HG03432 (cell line): ENCODE measurements at regions not wholly inside any gene's neighbourhood (a gene's known extent, or its start where the extent isn't known, plus 50 kb on each side); places are given as distances from the start of the nearest gene placed in this dataset.
"Not testable (repeated sequence)": the region's sequence is repeated elsewhere in the genome, so short reads cannot be mapped to it uniquely, and the experiment has no call there.

Source experiments
- ATAC-seq: cut with Tn5 transposase; IDR thresholded peaks from one replicate; pipeline ENCODE4 v1.9.1; 2021; ENCODE audit warnings: mild to moderate bottlenecking, moderate library complexity; ENCODE audit not compliant: unreplicated experiment

DNA sequence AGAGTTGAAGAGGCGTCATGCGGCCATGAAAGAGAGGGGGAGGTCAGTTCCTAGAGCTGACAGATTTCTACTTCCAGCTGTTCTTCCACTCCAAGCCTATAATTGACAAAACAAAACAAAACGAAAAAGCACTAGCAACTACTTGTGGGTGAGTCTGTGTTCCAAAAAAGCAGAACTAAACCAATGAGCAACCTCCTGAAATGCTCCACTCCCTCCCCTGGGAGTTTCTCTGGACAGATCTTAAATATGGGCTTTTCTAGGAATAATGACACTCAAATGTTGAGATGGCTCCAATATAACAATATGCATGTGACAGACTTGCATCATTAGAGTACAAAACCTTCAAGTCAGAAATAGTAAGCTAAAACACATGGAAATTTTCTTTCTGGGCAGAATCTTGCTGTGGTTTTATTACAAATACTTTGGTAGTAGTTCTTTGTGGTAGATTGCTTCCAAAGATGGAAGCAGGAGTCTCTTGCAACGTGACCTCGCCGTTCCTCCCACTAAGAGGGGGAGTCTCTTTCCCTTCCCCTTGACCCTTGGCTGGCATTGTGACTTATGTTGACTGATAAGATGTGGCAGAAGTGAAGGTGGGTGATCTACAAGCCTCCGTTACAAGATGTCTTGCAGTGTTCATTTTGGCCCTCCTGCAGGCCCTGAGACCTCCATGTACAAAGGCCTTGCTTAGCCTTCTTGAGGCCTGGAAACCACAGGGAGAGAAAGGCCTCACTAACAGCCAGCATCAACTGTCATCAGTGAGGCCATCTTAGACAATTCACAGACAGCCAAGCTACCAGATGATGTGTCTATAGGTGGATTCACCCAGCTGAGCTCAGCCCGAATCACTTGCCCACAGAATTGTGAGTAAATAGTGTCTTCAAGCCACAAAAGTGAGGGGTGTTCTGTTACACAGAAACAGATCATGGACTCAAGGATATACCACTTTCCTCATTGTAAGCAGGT, 173.1 kb upstream of the RFC3 start:
- ATAC-seq: no peak

DNA sequence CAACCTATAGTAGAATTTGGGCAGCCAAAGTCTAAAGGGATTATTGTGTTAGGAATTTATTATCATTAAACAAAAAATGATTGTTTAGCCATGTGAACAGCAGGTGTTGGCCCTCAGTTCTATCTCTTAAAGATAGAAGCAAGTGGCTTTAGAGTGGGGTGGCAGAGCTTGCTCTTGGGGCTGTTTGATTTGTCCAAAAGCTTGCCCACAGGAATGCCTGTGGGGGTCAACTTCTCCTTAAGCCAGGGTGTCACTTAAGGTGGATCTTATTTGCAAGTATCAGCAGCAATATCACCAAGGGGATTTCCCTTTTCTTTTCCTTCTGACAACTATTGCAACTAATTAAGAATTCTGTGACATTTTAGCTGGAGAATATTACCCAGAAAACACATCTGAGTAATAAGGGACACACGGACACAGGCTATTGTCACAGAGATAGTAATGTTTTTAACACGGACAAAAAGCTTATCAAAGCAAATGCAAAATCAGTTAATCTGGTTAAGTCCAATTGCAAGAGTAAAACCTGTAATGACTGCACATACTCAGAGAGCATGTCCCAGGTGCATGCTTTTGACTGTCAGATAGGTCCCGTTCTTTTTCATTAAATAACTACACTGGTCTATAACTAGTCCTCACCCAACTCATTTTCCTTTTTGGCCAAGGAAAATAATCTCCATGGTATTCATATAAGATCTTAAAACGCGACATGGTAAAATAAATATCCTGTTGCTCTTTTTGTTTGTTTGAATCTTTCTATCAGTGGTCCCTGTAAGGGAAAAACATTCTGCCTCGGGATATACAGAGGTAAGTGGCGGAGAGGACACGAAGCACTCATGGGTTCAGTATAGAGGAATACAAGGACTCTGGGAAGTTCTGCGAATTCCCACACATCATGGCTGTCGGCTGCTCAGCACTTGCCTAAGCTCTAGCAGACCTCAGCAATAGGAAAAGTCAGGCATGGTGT, 172.1 kb upstream of the RFC3 start:
- ATAC-seq: no peak

DNA sequence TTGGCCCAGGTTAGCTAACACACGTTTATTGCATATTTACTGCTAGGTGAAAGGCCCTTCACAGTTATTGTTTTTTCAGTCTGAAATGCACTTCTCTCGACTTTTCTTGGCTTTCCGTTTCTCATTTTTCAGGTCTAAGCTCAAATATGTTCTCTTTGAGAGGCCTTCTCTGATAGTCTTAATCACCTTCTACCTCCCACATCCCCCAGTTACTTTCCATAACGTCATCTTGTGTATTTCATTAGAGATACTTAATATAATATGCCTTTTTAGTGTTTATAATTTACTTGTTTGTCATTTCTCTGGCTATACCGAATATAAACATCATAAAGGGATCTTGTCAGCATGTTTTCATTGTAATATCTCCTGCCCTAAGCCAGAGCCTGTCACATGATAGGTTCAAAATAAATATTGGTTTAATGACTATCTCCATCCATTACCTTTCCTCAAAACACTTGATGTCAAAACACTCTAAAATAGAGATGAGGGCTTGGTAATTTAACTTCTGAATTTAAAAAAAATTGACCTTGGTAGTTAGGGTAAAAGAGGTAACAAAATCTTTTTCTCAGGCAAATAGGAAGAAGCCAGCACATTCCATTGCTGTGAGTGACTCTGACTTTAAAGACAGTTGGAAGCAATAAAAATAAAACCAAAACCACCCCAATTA, 168.6 kb upstream of the RFC3 start:
- ATAC-seq: no peak

DNA sequence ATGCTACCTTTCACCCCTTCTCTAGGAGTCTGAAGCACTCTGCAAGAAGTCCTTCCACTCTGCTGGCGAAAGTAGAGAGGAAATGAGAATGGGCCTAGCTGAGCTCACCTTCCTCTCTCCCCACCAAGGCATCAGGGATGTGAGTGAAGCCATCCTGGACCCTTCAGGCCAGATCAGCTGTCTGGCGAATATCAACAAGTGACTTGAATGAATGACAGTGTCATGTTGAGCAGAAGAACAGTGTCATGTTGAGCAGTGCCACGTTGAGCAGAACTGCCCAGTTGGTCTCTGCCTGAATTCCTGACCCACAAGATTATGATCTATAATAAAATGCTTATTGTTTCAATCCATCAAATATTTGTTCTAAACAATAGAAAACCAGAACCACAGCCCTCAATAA, 166.2 kb upstream of the RFC3 start:
- no peak for ATAC-seq

DNA sequence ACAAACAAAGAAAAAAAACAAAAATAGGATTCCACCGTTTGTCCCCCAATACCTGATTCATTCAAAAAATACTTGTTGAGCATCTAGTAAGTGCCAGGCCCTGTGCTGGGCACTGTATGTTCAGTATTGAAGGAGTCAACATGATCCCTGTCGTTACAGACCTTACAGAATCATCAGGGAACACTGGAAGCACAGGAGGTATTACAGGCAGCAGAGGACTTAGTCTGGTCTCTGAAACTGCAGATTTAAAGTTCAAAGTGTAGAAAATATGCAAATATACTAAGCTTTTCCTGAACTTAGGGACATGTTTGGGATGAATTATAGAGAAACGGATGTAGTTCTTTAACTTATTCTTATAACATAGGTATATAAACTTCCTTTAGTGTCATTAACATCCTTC, 160.7 kb upstream of the RFC3 start:
- no peak for ATAC-seq

DNA sequence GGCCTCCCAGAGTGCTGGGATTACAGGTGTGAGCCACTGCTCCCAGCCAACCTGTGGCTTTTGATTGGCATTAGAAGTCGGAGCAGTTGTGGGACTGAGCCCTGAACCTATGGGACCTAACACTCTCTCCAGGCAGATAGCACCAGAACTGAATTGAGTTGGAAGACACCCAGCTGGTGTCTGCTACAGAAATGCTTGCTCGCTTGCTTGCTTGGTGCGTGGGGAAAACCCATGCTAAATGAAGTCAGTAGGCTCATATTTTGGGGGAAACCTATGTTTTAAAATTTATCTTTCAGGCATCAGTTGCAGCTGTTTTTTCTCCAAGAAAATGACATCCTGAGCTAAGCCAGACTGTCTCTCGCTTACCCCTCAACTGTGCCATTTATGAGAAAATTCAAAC, 158.5 kb upstream of the RFC3 start:
- ATAC-seq: no peak

DNA sequence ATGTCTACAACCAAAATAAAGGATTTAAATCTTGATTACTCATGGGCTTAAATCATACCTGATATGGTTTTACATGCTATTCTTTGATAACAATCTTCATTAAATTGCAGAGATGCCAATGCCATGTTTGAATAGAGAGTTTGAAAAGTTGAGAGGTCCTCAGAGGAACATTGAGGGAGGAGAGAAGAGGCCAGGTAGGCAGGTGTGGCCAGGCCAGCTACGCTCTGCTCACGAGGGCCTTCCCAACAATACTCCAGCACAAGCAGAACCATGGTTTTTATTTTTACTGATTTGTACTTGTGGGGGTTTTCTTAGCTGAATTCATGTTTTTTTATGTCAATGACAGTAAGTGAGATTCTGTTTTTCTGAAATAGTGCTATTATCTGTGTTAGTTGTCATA, 158.1 kb upstream of the RFC3 start:
- ATAC-seq: no peak

DNA sequence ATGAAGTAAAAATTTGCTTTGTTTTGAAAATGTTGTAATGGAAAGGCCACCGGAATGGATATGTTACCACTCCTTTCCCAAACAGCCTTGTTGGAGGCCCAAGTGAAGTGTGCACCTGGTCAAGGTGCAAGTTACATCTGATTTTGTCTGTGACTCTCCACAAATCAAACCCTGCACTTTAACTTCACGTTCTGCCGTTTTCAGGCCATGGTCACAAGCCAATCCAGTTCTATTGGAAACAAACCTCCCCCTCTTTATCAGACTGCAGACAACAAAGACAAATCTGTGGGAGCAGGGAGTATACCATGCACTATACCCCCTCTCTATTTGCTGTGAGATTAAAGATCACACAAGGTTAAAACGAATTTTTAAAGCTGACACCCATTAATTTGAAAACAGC, 155.6 kb upstream of the RFC3 start:
- ATAC-seq: no peak

DNA sequence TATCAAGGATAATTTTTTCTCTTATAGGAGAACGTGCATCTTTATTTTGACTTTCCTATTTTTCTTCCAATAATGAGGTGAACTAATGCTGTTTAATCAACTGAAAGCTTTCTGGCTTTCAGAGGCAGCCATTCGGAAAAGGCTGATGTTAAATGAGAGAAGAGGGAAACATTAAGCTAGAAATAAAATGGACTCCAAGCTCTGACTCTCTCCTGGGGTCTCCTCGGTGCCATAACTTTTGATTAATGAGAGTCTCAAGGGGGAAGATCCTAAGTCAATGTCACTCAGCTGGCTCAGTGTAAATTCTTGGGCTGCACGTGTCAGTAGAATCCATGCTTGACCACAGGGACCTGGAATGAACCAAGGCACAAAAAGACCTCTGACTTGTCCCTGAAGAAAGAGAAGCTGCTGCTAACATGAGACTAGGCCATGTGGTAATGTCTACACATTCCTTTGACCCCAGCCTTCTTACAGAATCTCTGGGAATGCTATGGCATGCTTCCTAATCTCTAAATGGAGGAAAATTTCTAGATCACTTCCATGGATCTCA, 152.2 kb upstream of the RFC3 start:
- ATAC-seq: no peak

DNA sequence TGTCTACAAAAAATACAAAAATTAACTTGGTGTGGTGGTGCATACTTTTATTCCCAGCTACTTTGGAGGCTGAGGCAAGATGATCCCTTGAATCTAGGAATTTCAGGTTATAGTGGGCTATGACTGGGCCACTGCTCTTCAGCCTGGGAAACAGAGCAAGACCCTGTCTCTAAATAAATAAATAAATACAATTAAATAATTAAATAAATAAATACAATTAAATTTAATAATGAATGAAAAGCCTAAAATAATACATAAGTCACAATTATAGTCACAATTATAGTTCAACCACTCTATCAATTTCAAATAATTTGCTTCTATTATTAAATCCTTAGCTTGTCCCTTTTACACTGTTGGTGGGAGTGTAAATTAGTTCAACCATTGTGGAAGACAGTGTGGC, 146.4 kb upstream of the RFC3 start:
- no peak for ATAC-seq

DNA sequence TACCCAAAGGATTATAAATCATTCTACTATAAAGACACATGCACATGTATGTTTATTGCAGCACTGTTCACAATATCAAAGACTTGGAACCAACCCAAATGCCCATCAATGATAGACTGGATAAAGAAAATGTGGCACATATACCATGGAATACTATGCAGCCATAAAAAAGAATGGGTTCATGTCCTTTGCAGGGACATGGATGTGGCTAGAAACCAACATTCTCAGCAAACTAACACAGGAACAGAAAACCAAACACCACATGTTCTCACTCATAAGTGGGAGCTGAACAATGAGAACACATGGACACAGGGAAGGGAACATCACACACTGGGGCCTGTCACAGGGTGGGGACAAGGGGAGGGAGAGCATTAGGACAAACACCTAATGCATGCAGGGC, 145.9 kb upstream of the RFC3 start:
- not testable (repeated sequence) for ATAC-seq

DNA sequence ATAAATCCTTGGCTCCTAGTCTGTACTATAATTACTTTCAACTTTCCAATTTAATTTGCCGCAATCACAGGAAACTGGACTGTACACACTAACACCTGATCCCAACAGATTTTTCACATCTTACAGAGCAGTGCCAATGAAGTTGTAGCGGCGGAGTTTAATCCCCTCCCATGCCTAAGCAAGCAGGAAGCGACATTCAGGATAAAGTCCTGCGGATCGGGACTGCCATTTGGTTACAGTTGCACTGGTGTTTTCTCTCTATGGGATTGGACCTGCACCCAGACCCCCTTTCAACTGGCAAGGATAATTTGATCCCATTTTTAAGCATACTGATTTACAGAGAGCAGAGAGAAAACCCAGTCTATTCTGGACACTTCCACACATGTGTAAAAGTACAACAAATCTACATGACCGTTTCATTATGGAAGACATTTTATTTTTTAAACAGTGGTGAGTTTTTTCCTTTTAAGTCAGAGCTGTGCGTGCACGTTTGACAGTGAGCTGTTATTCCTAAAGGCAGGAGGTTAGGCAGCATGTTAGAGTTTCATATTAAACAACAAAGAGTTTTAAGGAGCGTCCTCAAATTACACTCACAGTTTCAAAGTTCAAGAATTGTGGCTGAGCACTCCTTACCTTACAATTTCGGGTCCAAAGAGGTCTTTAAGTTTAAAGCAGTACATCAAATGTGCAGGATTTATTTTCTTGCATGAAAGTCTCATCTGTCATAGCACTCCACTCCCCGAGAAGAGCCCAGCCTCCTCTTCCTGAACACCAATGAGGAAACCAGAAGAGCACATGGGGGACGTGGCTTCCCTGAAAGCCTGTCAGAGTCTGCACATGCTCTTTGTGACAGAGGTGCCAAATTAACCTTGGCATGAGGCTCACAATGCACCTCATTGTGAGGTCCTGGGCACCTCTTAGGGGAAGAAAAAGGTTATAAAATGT, 141.6 kb upstream of the RFC3 start:
- no peak for ATAC-seq

DNA sequence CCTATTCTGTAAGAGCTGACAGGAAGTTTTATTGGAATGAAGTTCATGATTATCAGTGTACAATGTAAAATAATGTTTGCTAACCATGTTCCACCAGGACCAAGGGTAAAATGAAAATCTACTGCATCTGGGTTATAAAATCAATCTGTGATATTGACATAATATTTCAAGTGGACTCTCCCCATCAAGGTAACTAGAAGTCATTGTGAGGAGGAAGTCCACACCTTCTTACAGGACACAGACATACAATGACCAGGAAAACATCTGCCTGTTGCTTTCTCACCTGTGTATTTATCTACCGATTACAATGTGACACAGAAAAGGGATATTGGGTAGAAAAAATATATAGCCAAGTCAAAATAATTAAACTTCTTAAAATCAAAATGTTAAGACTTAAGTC, 140.7 kb upstream of the RFC3 start:
- ATAC-seq: no peak

DNA sequence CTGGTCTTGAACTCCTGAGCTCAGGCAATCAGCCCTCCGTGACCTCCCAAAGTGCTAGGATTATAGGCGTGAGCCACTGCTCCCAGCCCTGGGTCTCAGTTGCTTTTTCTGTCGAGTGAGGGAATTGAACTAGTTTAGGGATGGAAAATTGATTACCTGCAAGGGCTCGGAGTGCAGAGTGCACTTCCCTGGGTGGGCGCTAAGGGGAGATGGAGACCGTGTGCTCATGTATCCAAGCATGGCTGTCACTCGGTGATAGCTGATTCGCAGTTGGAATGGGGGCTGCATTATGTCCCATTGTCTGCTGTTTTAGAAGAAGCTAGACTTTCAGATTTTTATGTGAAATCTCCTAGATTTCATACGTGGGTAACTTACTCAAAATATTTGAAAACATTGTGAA, 139.9 kb upstream of the RFC3 start:
- ATAC-seq: no peak

DNA sequence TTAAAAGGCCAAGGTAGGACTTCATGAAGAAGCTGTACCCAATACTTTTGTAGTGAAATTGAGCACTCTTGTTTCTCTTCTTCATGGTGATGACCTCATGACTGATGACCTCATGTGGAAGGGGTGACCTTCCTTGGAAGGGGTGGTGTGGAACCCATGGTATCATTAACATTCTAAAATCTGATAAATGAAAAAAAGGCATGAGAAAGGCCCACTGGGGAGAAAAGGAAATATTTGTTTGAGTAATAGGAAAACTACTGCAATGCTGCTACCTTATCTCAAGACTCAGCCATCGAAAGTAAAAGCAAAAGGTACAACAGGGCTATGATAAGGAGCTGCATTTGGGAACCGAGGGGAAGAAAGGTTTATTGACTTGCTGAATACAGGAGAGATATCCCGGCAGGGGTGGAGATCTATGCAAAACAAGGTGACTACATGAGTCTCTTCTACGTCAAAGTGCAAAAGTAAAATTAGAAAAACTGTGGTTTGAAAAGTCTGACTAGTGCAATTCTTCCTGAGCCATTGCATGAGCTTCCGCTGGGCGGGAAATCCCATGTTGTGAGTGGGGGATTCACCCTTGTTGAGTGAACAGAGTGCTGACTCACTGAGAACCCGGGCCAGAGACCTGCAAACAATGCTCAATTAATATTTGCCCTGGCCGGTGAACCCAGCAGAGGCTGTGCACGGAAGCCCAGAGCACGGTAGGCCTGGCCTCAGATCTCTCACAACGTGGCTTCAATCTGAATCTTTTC, 138.9 kb upstream of the RFC3 start:
- peak; percentile 96 for ATAC-seq

DNA sequence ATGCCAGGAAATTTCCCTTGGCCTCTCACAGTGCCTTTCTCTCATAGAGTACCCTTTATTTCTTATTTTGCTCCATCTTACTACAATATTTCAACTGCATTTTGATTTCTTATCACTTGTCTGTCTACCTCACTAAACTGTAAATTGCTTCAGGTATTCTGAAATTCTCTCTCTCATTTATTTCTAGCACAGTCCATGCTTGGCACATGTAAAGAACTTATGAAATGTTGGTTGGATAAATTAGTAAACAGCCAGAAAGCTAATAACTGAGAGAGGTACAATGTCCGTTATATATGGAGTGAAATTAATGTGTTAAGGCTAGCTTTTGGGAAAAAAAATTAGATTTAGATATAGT, 138.3 kb upstream of the RFC3 start:
- ATAC-seq: no peak

DNA sequence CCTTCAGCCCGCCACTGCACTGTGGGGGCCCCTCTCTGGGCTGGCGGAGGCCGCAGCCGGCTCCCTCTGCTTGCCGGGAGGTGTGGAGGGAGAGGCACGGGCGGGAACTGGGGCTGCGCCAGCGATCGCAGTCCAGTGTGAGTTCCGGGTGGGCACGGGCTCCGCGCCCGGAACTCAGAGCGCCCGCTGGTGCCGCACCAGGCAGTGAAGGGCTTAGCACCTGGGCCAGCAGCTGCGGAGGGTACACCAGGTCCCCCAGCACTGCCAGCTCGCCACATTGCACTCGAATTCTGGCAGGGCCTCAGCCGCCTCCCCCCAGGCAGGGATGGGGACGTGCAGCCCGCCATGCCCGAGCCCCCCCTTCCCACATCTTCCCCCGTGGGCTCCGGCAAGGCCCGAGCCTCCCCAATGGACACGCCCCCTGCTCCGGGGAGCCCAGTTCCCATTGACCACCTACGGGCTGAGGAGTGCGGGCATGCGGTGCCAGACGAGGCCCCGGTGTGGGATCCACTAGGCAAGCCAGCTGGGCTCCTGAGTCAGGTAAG, 135.9 kb upstream of the RFC3 start:
- no peak for ATAC-seq

DNA sequence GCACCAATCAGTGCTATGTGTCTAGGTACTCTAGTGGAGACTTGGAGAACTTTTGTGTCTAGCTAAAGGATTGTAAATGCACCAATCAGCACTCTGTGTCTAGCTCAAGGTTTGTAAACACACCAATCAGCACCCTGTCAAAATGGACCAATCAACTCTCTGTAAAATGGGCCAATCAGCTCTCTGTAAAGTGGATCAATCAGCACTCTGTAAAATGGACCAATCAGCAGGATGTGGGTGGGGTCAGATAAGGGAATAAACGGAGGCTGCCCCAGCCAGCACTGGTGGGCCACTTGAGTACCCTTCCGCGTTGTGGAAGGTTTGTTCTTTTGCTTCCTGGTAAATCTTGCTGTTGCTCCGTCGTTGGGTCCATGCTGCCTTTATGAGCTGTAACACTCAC, 135.3 kb upstream of the RFC3 start:
- not testable (repeated sequence) for ATAC-seq

DNA sequence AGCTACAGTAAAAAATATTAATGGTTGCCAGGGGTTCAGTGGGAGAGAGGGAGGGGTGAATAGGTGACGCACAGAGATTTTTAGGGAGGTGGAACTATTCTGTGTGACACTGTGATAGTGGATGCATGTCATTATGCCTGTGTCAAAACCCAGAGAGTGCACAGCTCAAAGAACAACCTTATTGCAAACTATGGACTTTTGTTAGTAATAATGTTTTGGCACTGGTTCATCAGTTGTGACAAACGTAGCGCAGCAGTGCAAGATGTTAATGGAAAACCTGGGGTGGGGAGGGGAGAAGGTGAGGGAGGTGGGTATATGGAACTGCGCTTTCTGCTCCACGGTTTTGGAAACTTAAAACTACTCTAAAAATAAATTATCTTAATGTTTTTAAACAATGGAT, 134.6 kb upstream of the RFC3 start:
- ATAC-seq: no peak
